NCI-H2196 treated with DMSO at 0.1 percent for 48 hours (cell line): ENCODE measurements at regions not wholly inside any gene's neighbourhood (a gene's known extent, or its start where the extent isn't known, plus 50 kb on each side); places are given as distances from the start of the nearest gene placed in this dataset.
"Not testable (repeated sequence)": the region's sequence is repeated elsewhere in the genome, so short reads cannot be mapped to it uniquely, and the experiment has no call there.

Source experiments
- DNase-seq: peaks from one replicate; lab custom pipeline; 2025; ENCODE audit not compliant: unreplicated experiment; lab: John Stamatoyannopoulos, UW

GRCh38 chr11:98207086-98207485, 813.7 kb upstream of the CNTN5 start:
- DNase-seq, result no peak

- DNase-seq, result no peak
Measured at GRCh38 chr11:98227278-98227677, 793.5 kb upstream of the CNTN5 start.

GRCh38 chr11:98230678-98231077, 790.1 kb upstream of the CNTN5 start:
- no peak for DNase-seq

GRCh38 chr11:98234698-98235097, 786.1 kb upstream of the CNTN5 start:
- no peak for DNase-seq

- DNase-seq, result no peak
Measured at GRCh38 chr11:98243897-98244296, 776.9 kb upstream of the CNTN5 start.

- DNase-seq, result no peak
Measured at GRCh38 chr11:98260983-98261382, 759.8 kb upstream of the CNTN5 start.

GRCh38 chr11:98277251-98277912, 743.4 kb upstream of the CNTN5 start:
- no peak for DNase-seq

- DNase-seq, result no peak
Measured at GRCh38 chr11:98289617-98290263, 731.0 kb upstream of the CNTN5 start.

- DNase-seq, result no peak
Measured at GRCh38 chr11:98296091-98296880, 724.5 kb upstream of the CNTN5 start.

- DNase-seq, result no peak
Measured at GRCh38 chr11:98300719-98301118, 720.0 kb upstream of the CNTN5 start.

- no peak for DNase-seq
Measured at GRCh38 chr11:98307827-98308491, 712.8 kb upstream of the CNTN5 start.

- DNase-seq, result not testable (repeated sequence)
Measured at GRCh38 chr11:98330306-98330705, 690.4 kb upstream of the CNTN5 start.

GRCh38 chr11:98358551-98358950, 662.2 kb upstream of the CNTN5 start:
- DNase-seq, result no peak

GRCh38 chr11:98365190-98365589, 655.6 kb upstream of the CNTN5 start:
- no peak for DNase-seq

GRCh38 chr11:98365941-98366340, 654.8 kb upstream of the CNTN5 start:
- no peak for DNase-seq

- DNase-seq, result no peak
Measured at GRCh38 chr11:98390391-98390790, 630.4 kb upstream of the CNTN5 start.

- not testable (repeated sequence) for DNase-seq
Measured at GRCh38 chr11:98394500-98394899, 626.2 kb upstream of the CNTN5 start.

- no peak for DNase-seq
Measured at GRCh38 chr11:98398508-98398907, 622.2 kb upstream of the CNTN5 start.

GRCh38 chr11:98409069-98409468, 611.7 kb upstream of the CNTN5 start:
- no peak for DNase-seq

- no peak for DNase-seq
Measured at GRCh38 chr11:98411777-98412176, 609.0 kb upstream of the CNTN5 start.

- no peak for DNase-seq
Measured at GRCh38 chr11:98417256-98417755, 603.4 kb upstream of the CNTN5 start.
